Small intestine (tissue), 7 donors: ENCODE measurements at regions not wholly inside any gene's neighbourhood (a gene's known extent, or its start where the extent isn't known, plus 50 kb on each side); places are given as distances from the start of the nearest gene placed in this dataset.

Experiments used
- DNase-seq, 2 donors: peaks; one replicate each; pipeline versions ENCODE4 v3.0.0 to v3.0.0-alpha.2; 2013
- FAIRE-seq: peaks from 2 replicates; lab custom pipeline; 2012; peaks lifted over from hg19 to GRCh38; lab: Jason Lieb, UNC
- H3K27ac ChIP-seq, 3 donors: one replicate each; pipeline ENCODE4 v1.5.1; 2013; ENCODE audit warnings: low read length in 2 of 3, mild to moderate bottlenecking in 2 of 3, control low read depth in 1 of 3, inconsistent platforms in 1 of 3, low read depth in 1 of 3, moderate library complexity in 1 of 3
- H3K27me3 ChIP-seq, 3 donors: one replicate each; pipeline ENCODE4 v1.6.1; 2013; ENCODE audit warnings: low read length in 3 of 3, inconsistent platforms in 1 of 3; ENCODE audit not compliant: control insufficient read depth in 3 of 3, insufficient read depth in 3 of 3
- H3K36me3 ChIP-seq, 3 donors: one replicate each; pipeline ENCODE4 v1.6.1; 2013; ENCODE audit warnings: low read length in 3 of 3, inconsistent platforms in 1 of 3, low read depth in 1 of 3, mild to moderate bottlenecking in 1 of 3, moderate library complexity in 1 of 3; ENCODE audit not compliant: control insufficient read depth in 3 of 3, insufficient read depth in 2 of 3
- H3K4me1 ChIP-seq, 3 donors: one replicate each; pipeline ENCODE4 v1.6.1; 2013; ENCODE audit warnings: low read length in 2 of 3, inconsistent platforms in 1 of 3, low read depth in 1 of 3, mild to moderate bottlenecking in 1 of 3, moderate library complexity in 1 of 3; ENCODE audit not compliant: control insufficient read depth in 3 of 3, insufficient read depth in 2 of 3
- H3K4me3 ChIP-seq, 3 donors: one replicate each; pipeline ENCODE4 v1.5.1; 2013; ENCODE audit warnings: low read length in 3 of 3, control low read depth in 1 of 3, inconsistent platforms in 1 of 3, low read depth in 1 of 3, mild to moderate bottlenecking in 1 of 3, moderate library complexity in 1 of 3
- H3K9me3 ChIP-seq, 2 donors: one replicate each; pipeline ENCODE4 v1.6.1; 2013; ENCODE audit warnings: low read depth in 1 of 2, low read length in 1 of 2; ENCODE audit not compliant: control insufficient read depth in 2 of 2, insufficient read depth in 1 of 2
- WGBS, 3 donors: extraction: QIAGEN DNeasy Blood & Tissue Kit; methylation state at CpG; one replicate each; pipeline ENCODE4 v1.1.7; 2013; 5-methylcytosine and 5-hydroxymethylcytosine counted together
- donor health status: healthy with polysubstance abuse.
- donor health status: control.
- donor health status: control.
- donor health status: Bipolar disorder and iron deficiency.
- donor health status: healthy.

DNA sequence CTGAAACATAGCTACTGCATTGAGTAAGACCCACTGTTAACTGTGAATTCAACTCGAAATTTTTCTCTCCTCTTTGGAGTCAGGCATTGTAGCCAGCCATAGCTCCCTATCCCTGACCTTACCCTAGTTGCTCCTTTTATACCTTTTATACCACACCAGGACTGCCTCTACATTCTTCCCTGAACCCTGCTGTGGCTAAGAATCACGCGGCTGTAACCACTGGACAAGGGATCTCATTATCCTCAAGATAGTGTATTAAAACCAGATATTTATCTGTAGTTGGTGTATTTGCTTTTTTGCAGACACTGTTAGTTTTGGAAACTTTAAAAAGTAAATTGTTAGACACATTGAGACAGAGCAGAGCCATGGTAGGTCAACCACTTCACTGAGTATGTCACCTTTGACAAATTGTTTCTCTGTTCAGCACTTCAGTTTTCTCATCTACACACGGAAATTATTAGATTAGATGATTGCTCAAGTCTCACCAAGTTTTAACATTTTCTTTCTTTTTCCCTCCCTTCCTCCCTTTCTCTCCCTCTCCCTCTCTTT is 136.5 kb upstream of the PRNP start:
- no peak for FAIRE-seq
- Histone ChIP-seq H3K36me3 (no peaks in the 10 kb centered on the region), H3K27ac (no peak overlapping the region), H3K4me1 (peaks cover 0 to 5% (median 4%) of the 10 kb centered on the region in 3 donors), H3K9me3 (no peaks in the 10 kb centered on the region), H3K27me3 (no peaks in the 10 kb centered on the region), H3K4me3 (no peak overlapping the region)
- 63 to 80% (median 75%) methylated on average over 4 of the region's 4 CpGs for WGBS, 3 donors
- no peak for DNase-seq

DNA sequence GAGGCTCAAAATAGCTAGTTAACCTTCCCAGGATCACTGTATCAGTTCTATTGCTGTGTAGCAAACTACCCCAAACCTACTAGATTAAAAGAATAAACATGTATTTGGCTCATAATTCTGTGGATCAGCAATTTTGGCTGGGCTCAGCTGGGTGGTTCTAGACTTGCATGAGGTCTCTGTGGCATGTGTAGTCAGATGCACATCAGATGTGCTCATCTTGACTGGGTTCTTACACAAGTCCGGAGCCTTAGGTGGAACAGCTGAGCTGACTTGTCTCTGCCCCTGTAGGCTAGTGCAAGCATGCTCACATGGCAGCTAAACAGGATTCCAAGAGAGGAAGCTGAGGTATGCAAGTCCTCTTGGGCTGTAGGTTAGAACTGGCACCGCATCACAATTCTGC is 137.7 kb upstream of the PRNP start:
- no peak overlapping the region for H3K4me3 ChIP-seq
- FAIRE-seq: no peak
- WGBS, 3 donors: 95 to 98% (median 97%) methylated on average over 2 of the region's 2 CpGs
- H3K27me3 ChIP-seq: no peaks in the 10 kb centered on the region
- no peaks in the 10 kb centered on the region for H3K36me3 ChIP-seq
- no peaks in the 10 kb centered on the region for H3K9me3 ChIP-seq
- peaks cover 0 to 5% (median 4%) of the 10 kb centered on the region in 3 donors for H3K4me1 ChIP-seq
- H3K27ac ChIP-seq: no peak overlapping the region
- no peak for DNase-seq

DNA sequence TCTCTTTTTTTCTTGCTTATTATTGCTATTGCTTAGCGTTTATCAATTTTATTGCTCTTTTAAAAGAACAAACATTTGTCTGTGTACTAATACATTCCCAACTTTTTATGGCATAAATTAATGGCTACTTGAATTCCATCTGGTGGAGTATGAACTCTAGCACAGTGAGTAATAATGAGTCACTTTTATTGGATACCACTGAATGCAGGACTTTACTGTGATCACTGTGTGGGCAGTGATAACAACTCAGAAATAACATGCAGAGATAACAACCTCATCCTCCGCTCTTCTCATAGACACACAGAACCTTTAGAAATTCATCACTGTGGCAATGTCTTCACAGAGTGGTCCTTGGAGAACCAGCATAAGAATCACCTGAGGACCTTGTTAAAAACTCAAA is 139.5 kb upstream of the PRNP start:
- H3K27ac ChIP-seq: no peak overlapping the region
- DNase-seq (peak; percentile 13 to 87), FAIRE-seq (peak; percentile 81)
- peaks cover 0 to 5% (median 4%) of the 10 kb centered on the region in 3 donors for H3K4me1 ChIP-seq
- no peaks in the 10 kb centered on the region for H3K36me3 ChIP-seq
- no peaks in the 10 kb centered on the region for H3K9me3 ChIP-seq
- WGBS, 3 donors: 18 to 62% (median 39%) methylated on average over 2 of the region's 2 CpGs
- peaks cover 0 to under 1% (median 0%) of the 10 kb centered on the region in 3 donors for H3K27me3 ChIP-seq
- H3K4me3 ChIP-seq: no peak overlapping the region

DNA sequence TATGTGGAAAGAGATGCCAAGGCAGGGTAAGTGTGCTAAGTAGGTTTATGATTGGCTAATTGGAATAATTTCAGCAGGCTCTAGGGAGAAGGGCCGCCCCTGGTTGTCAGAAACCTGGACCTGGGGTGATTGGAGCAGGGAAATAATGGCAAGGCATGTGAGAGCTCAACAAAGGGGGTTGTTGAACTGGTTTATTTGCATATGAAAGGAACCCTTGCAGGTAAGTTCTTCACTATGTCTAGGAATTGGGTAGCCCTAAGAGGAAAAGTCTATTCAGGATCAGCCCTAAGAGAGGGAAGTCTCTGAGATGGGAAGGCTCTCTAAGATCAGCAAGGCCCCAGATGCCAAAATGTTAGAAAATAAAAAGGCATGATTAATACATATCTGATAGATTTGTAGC is 139.9 kb upstream of the PRNP start:
- FAIRE-seq: no peak
- Histone ChIP-seq H3K27me3 (peaks cover 0 to 3% (median 0%) of the 10 kb centered on the region in 3 donors), H3K4me1 (peaks cover 0 to 5% (median 4%) of the 10 kb centered on the region in 3 donors), H3K4me3 (no peak overlapping the region), H3K27ac (no peak overlapping the region), H3K36me3 (no peaks in the 10 kb centered on the region), H3K9me3 (no peaks in the 10 kb centered on the region)
- DNase-seq: no peak
- WGBS, 3 donors: 48 to 73% (median 65%) methylated on average over 1 of the region's 1 CpG

DNA sequence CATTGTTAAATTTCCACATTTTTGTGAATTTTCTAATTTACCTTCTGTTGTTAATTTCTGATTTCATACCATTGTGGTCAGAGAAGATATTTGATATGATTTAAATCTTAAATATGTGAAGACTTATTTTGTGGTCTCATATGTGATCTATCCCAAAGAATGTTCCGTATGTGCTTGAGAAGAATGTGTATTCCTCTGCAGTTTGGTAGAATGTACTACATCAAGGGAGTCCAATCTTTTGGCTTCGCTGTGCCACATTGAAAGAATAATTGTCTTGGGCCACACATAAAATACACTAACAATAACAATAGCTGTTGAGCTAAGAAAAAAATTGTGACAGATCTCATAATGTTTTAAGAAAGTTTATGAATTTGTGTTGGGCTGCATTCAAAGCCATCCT is 140.7 kb upstream of the PRNP start:
- Histone ChIP-seq H3K9me3 (no peaks in the 10 kb centered on the region), H3K27ac (no peak overlapping the region), H3K27me3 (peaks cover 0 to 3% (median 0%) of the 10 kb centered on the region in 3 donors), H3K36me3 (no peaks in the 10 kb centered on the region), H3K4me1 (peaks cover 0 to 5% (median 4%) of the 10 kb centered on the region in 3 donors), H3K4me3 (no peak overlapping the region)
- no peak for DNase-seq
- 89 to 96% (median 92%) methylated on average over 2 of the region's 2 CpGs for WGBS, 3 donors
- FAIRE-seq: no peak

DNA sequence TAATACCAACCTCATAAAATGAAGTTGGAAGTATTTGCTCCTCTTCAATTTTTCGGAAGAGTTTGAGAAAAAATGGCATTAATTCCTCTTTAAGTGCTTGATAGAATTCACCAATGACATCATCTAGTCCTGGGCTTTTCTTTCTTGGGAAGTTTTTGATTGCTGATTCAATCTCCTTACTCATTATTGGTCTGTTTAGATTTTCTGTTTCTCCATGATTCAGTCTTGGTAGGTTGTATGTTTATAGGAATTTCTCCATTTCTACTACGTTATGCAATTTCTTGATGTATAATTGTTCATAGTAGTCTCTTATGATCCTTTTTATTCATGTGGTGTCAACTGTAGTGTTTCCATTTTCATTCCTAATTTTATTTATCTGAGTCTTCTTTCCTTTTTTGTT is 141.5 kb upstream of the PRNP start:
- FAIRE-seq (no peak), DNase-seq (no peak)
- no peaks in the 10 kb centered on the region for H3K9me3 ChIP-seq
- no peak overlapping the region for H3K4me3 ChIP-seq
- H3K27ac ChIP-seq: no peak overlapping the region
- 72 to 87% (median 78%) methylated on average over 2 of the region's 2 CpGs for WGBS, 3 donors
- H3K4me1 ChIP-seq: peaks cover 0 to 5% (median 4%) of the 10 kb centered on the region in 3 donors
- peaks cover 0 to 3% (median 0%) of the 10 kb centered on the region in 3 donors for H3K27me3 ChIP-seq
- no peaks in the 10 kb centered on the region for H3K36me3 ChIP-seq

DNA sequence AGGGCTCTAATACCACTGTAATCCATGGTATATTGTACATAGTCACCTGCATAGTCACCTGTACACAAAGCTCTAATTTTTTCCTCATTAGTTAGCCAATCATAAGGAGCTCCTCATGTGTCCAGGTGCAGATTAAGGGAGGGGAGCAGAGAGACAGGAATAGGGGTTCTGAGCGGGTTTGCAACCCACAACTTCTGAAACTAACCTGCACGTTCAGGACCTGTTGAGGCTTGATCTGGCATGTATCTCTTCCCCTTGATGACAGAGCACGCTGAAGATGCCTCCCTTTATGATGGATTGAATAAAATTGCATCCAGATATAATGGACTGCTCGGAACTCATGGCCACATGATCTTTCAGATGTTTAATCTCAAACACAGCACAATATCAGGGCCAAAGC is 144.0 kb upstream of the PRNP start:
- WGBS, 3 donors: 72 to 79% (median 78%) methylated on average over 4 of the region's 4 CpGs
- no peak overlapping the region for H3K27ac ChIP-seq
- no peaks in the 10 kb centered on the region for H3K36me3 ChIP-seq
- H3K4me1 ChIP-seq: peaks cover 0 to 5% (median under 1%) of the 10 kb centered on the region in 3 donors
- FAIRE-seq (no peak), DNase-seq (no peak)
- no peak overlapping the region for H3K4me3 ChIP-seq
- H3K27me3 ChIP-seq: peaks cover 0 to 3% (median 0%) of the 10 kb centered on the region in 3 donors
- H3K9me3 ChIP-seq: no peaks in the 10 kb centered on the region

DNA sequence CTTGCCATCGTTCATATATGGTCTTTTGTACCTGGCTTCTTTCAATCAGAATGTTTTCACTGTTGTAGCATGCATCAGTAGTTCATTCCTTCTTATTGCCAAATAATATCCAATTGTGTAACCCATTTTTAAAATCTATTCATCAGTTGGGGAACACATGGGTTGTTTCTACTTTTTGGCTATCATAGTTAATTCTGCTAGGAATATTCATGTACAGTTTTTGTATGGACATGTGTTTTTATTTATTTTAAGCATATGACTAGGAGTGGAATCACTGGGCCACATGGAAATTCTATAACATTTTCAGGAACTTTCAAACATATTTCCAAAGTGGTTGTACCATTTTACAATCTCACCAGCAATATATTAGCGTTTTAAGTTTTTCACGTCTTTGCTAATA is 151.9 kb upstream of the PRNP start:
- no peak overlapping the region for H3K4me3 ChIP-seq
- WGBS, 3 donors: 72 to 77% (median 74%) methylated on average over 3 of the region's 3 CpGs
- DNase-seq (no peak), FAIRE-seq (no peak)
- no peaks in the 10 kb centered on the region for H3K27me3 ChIP-seq
- no peak overlapping the region for H3K27ac ChIP-seq
- H3K36me3 ChIP-seq: no peaks in the 10 kb centered on the region
- H3K9me3 ChIP-seq: no peaks in the 10 kb centered on the region
- H3K4me1 ChIP-seq: no peaks in the 10 kb centered on the region
